Rectal smooth muscle tissue (tissue), 1 donor: ENCODE measurements at regions not wholly inside any gene's neighbourhood (a gene's known extent, or its start where the extent isn't known, plus 50 kb on each side); places are given as distances from the start of the nearest gene placed in this dataset.

Source experiments
- H3K27ac ChIP-seq: one replicate; pipeline ENCODE4 v1.7.0; 2013; ENCODE audit warnings: low read depth, low read length, inconsistent platforms
- H3K27me3 ChIP-seq: one replicate; pipeline ENCODE4 v1.7.0; 2013; ENCODE audit warnings: low read length; ENCODE audit not compliant: control insufficient read depth, insufficient read depth
- H3K36me3 ChIP-seq: one replicate; pipeline ENCODE4 v1.7.0; 2013; ENCODE audit warnings: low read length; ENCODE audit not compliant: control insufficient read depth, insufficient read depth
- H3K4me1 ChIP-seq: one replicate; pipeline ENCODE4 v1.7.0; 2013; ENCODE audit warnings: low read length; ENCODE audit not compliant: control insufficient read depth, insufficient read depth
- H3K4me3 ChIP-seq: one replicate; pipeline ENCODE4 v1.7.0; 2013; ENCODE audit warnings: low read length
- H3K9ac ChIP-seq: one replicate; pipeline ENCODE4 v1.7.0; 2013; ENCODE audit warnings: low read length

DNA sequence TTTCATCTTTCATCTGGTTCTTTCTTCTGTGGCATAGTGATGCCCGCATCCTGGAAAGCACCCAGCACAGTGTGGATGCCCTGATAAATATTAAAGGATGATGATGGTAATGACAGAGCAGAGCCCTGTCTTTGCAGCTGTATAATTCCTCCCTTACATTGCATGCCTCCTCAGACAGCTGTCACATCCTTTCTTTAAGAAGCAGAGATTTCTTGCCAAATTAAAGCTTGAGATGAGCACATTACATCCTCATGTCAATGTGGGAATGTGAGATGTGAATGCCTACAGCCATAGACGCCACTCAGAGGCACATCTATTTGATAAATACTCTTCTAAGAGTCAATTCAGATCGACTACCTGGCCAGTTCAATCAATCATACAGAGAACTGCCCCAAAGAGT, 642.0 kb downstream of the ZNF385D start:
- H3K4me3 ChIP-seq = no peak overlapping the region
- no peaks in the 10 kb centered on the region for H3K27me3 ChIP-seq
- no peak overlapping the region for H3K27ac ChIP-seq
- H3K9ac ChIP-seq = no peak overlapping the region
- no peaks in the 10 kb centered on the region for H3K4me1 ChIP-seq
- H3K36me3 ChIP-seq = no peaks in the 10 kb centered on the region

DNA sequence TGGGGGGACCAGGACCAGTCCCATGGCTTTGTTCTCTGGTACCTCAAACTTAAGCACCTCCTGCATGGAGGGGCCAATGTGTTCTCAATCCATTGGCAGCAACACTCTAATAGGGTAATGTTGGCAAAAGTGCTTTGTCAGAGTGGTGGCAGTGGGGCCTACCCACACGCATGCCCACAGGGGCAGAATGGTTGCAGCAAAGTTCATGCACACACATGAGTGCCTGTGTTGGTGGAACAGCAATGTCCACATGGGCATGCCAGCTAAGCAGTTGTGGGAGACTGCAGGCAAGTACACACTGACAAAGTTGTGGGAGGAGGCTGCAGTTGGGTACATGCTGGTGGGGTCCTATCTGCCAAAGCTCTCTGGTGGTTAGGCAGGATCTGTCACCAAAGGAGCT, 645.2 kb downstream of the ZNF385D start:
- H3K4me1 ChIP-seq = no peaks in the 10 kb centered on the region
- no peak overlapping the region for H3K4me3 ChIP-seq
- H3K36me3 ChIP-seq = no peaks in the 10 kb centered on the region
- H3K27me3 ChIP-seq = no peaks in the 10 kb centered on the region
- H3K9ac ChIP-seq = no peak overlapping the region
- H3K27ac ChIP-seq = no peak overlapping the region

DNA sequence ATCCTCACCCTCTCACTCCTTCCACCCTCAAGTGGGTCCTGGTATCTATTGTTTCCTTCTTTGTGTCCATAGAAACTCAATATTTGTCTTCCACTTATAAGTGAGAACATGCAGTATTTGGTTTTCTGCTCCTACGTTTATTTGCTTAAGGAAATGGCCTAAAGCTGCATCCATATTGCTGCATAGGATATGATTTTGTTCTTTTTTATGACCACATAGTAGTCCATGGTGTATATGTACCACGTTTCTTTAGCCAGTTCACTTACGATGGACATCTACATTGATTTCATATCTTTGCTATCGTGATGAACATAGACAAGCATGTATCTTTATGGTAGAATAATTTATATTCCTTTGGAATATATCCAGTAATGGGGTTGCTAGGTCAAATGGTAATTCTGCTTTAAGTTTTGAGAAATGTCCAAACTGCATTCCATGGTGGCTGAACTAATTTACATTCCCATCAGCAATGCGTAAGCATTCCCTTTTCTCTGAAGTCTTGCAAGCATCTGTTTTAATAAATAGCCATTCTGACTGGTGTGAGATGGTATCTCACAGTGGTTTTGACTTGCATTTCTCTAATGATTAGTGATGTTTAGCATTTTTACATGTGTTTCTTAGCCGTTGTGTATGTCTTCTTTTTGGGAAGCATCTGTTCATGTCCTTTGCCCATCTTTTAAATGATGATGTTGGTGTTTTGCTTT, 650.2 kb downstream of the ZNF385D start:
- no peak overlapping the region for H3K9ac ChIP-seq
- H3K4me3 ChIP-seq = no peak overlapping the region
- no peaks in the 10 kb centered on the region for H3K4me1 ChIP-seq
- no peaks in the 10 kb centered on the region for H3K27me3 ChIP-seq
- H3K27ac ChIP-seq = no peak overlapping the region
- no peaks in the 10 kb centered on the region for H3K36me3 ChIP-seq

- H3K4me1 ChIP-seq = no peaks in the 10 kb centered on the region
- no peaks in the 10 kb centered on the region for H3K27me3 ChIP-seq
- no peaks in the 10 kb centered on the region for H3K36me3 ChIP-seq
Measured at GRCh38 chr3:21094686-21095085, 656.3 kb downstream of the ZNF385D start.

GRCh38 chr3:21073561-21073960, 677.4 kb downstream of the ZNF385D start:
- Histone ChIP-seq H3K36me3 (no peaks in the 10 kb centered on the region), H3K4me3 (no peak overlapping the region), H3K27ac (no peak overlapping the region), H3K27me3 (no peaks in the 10 kb centered on the region), H3K4me1 (no peaks in the 10 kb centered on the region), H3K9ac (no peak overlapping the region)

More at GRCh38 chr3:21094686-21095085, 656.3 kb downstream of the ZNF385D start:
- Histone ChIP-seq H3K4me3 (no peak overlapping the region), H3K9ac (no peak overlapping the region), H3K27ac (no peak overlapping the region)

GRCh38 chr3:21067031-21067813, 683.8 kb downstream of the ZNF385D start:
- no peak overlapping the region for H3K4me3 ChIP-seq
- H3K36me3 ChIP-seq = no peaks in the 10 kb centered on the region
- no peaks in the 10 kb centered on the region for H3K4me1 ChIP-seq
- H3K27me3 ChIP-seq = no peaks in the 10 kb centered on the region
- H3K27ac ChIP-seq = no peak overlapping the region
- H3K9ac ChIP-seq = no peak overlapping the region

DNA sequence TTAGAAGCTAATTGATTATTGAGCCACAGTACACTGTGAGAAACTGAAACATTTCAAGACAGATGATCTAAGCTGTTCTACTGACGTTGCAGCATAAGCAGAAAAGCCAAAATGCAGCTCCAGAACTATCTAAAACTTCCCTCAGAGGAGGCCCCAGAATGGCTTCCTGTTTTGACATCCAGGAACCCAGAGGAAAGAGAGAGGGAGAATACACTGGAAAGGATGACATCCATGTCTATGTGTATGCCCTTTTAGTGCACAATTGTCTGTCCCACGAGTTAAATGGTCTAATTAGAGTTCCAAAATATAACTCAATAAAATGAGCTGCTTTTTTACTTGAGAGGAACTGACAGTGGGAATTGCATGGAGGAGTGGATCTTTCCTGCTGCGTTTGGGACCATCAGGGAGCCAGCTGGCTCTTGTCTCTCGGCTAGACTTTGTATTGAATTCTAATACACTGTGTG, 688.1 kb downstream of the ZNF385D start:
- H3K4me3 ChIP-seq = no peak overlapping the region
- H3K9ac ChIP-seq = no peak overlapping the region
- H3K4me1 ChIP-seq = no peaks in the 10 kb centered on the region
- H3K36me3 ChIP-seq = no peaks in the 10 kb centered on the region
- H3K27me3 ChIP-seq = no peaks in the 10 kb centered on the region
- no peak overlapping the region for H3K27ac ChIP-seq

GRCh38 chr3:21059404-21059803, 691.6 kb downstream of the ZNF385D start:
- H3K9ac ChIP-seq = no peak overlapping the region
- H3K4me1 ChIP-seq = no peaks in the 10 kb centered on the region
- H3K27me3 ChIP-seq = no peaks in the 10 kb centered on the region
- no peaks in the 10 kb centered on the region for H3K36me3 ChIP-seq
- H3K4me3 ChIP-seq = no peak overlapping the region
- no peak overlapping the region for H3K27ac ChIP-seq

DNA sequence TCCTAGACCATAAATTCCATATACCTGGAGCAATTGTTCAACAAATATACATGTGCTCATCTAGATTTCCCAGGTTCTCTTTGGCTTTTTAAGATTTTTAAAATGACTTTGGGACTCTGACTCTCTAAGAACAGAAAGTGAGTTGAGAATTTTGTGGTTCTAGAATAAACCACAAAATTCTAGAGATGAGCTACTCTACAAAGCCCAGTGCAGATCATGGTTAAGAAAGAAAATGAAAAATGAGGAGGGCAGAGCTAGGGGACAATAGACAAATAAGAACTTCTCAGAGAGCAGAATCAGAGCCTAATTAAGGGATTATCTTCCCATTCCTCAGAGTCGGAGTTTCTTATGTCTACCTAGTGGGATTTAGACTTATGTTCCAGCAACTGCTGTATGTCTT, 694.7 kb downstream of the ZNF385D start:
- no peak overlapping the region for H3K9ac ChIP-seq
- no peaks in the 10 kb centered on the region for H3K27me3 ChIP-seq
- no peaks in the 10 kb centered on the region for H3K36me3 ChIP-seq
- no peak overlapping the region for H3K27ac ChIP-seq
- H3K4me3 ChIP-seq = no peak overlapping the region
- H3K4me1 ChIP-seq = no peaks in the 10 kb centered on the region

- Histone ChIP-seq H3K27ac (no peak overlapping the region), H3K27me3 (no peaks in the 10 kb centered on the region), H3K4me1 (no peaks in the 10 kb centered on the region), H3K4me3 (no peak overlapping the region), H3K9ac (no peak overlapping the region), H3K36me3 (no peaks in the 10 kb centered on the region)
Measured at GRCh38 chr3:21055015-21055414, 696.0 kb downstream of the ZNF385D start.

DNA sequence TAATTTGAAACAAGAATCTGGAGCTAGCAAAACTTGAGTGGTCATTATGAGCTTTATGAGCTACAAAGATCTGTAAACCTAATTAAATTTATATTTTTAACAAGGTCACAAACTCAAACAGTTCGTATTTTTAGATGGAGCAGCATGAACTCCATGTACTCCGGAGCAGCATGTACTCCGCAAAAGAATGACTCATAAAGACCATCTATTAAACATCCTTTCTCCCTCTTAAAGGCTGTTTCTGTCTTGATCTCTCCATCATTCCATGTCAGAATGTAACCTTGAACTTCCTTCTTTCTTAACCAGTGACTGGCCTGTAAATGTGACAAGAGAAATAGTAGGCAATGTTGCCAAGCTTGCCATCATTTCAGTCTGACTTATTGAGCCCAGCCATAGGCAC, 696.9 kb downstream of the ZNF385D start:
- Histone ChIP-seq H3K27ac (no peak overlapping the region), H3K4me1 (no peaks in the 10 kb centered on the region), H3K36me3 (no peaks in the 10 kb centered on the region)

GRCh38 chr3:21049334-21050062, 701.5 kb downstream of the ZNF385D start:
- H3K4me1 ChIP-seq = no peaks in the 10 kb centered on the region
- no peak overlapping the region for H3K9ac ChIP-seq
- no peak overlapping the region for H3K4me3 ChIP-seq
- no peak overlapping the region for H3K27ac ChIP-seq
- no peaks in the 10 kb centered on the region for H3K36me3 ChIP-seq
- H3K27me3 ChIP-seq = no peaks in the 10 kb centered on the region

More for the DNA sequence above, 696.9 kb downstream of the ZNF385D start:
- H3K4me3 ChIP-seq = no peak overlapping the region
- H3K9ac ChIP-seq = no peak overlapping the region
- H3K27me3 ChIP-seq = no peaks in the 10 kb centered on the region
